GM21423 (cell line): ENCODE measurements at regions not wholly inside any gene's neighbourhood (a gene's known extent, or its start where the extent isn't known, plus 50 kb on each side); places are given as distances from the start of the nearest gene placed in this dataset.

Experiments used
- ATAC-seq: cut with Tn5 transposase; IDR thresholded peaks from one replicate; pipeline ENCODE4 v1.9.1; 2021; ENCODE audit warnings: mild to moderate bottlenecking, moderate library complexity; ENCODE audit not compliant: unreplicated experiment

DNA sequence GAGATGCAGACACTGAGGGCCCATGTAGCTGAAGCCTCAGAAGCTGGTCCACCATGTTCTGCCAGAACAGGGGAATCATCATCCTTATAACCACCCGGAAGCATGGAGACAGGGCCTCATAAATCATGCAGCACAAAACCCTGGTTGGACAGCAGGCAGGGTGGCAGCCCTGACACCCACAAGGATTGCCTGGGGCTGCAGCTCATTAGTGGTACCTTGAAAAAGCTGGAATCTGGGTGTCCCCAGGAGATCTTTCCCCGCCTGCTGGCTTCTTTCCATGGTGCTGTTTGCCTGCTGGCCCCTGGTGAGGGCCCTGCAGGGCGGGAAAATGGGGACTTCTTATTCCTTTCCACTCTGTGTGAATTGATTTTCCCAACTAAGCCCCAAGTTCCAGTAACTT lies 50.6 kb upstream of the GGTLC1 start:
- no peak for ATAC-seq
